ENCODE measurements at regions not wholly inside any gene's neighbourhood (a gene's known extent, or its start where the extent isn't known, plus 50 kb on each side); places are given as distances from the start of the nearest gene placed in this dataset.

- ChIA-PET CTCF (no interaction called here), POLR2A (no interaction called here)
- H4K20me1 ChIP-seq (replicated peaks; ENCODE audit: control insufficient read depth, extremely low read depth, insufficient read depth, low read length), result no peaks in the 10 kb centered on the region
- H3K27ac ChIP-seq (ENCODE audit: insufficient read depth, low read depth, low read length), result no peak overlapping the region
- H3K27me3 ChIP-seq (ENCODE audit: control insufficient read depth in 2 of 2, insufficient read depth in 2 of 2, low read length in 2 of 2), result no peaks in the 10 kb centered on the region
- intact Hi-C loops (cut with micrococcal nuclease) (loop anchor here (5.0 kb wide), 1 partner anchor 243 kb away; the partner anchor contains the start of gene KALRN), dilution Hi-C loops (cut with MboI; ENCODE audit: extremely low pct_ligation_motif_present, low sequenced_read_pairs) (no loop called here)
- DNase-seq (ENCODE audit: low read depth, low spot score) (peak; percentile 34), FAIRE-seq (no peak)
- no TSS peak for BruUV-seq (replicated peaks)
- no peaks in the 10 kb centered on the region for H3K36me3 ChIP-seq (ENCODE audit: control insufficient read depth in 2 of 2, extremely low read depth in 1 of 2, insufficient read depth in 2 of 2, low read length in 2 of 2)
- no peak for TF ChIP-seq EZH2 (IDR thresholded peaks at IDR 0.05; ENCODE audit: borderline replicate concordance, low read depth, low read length, severe bottlenecking)
- no peak for TF ChIP-seq JUN (IDR thresholded peaks at IDR 0.05; ENCODE audit: borderline replicate concordance, insufficient read depth, insufficient read length, low read depth)
- TF ChIP-seq MYC (IDR thresholded peaks at IDR 0.05; ENCODE audit: low read depth, low read length), result no peak
- no peaks in the 10 kb centered on the region for H3K9me3 ChIP-seq (replicated peaks; ENCODE audit: control insufficient read depth, insufficient read depth, low read length)
- H2AFZ ChIP-seq (ENCODE audit: low read depth, low read length), result no peak overlapping the region
- H3K79me2 ChIP-seq (ENCODE audit: control insufficient read depth, insufficient read depth, low read length), result no peaks in the 10 kb centered on the region
- no peak overlapping the region for H3K9ac ChIP-seq (replicated peaks; ENCODE audit: extremely low read depth, insufficient read depth, low read length)
- no peak overlapping the region for H3K4me2 ChIP-seq (ENCODE audit: insufficient read depth, low read length)
- no peak overlapping the region for H3K4me3 ChIP-seq (replicated peaks in 1 of 3; ENCODE audit: insufficient read depth in 1 of 3, low read depth in 1 of 3, low read length in 3 of 3)
- peaks cover 32% of the 10 kb centered on the region for H3K4me1 ChIP-seq (ENCODE audit: control insufficient read depth, extremely low read depth, insufficient read depth, low read length)
- H3K9me1 ChIP-seq (replicated peaks; ENCODE audit: control insufficient read depth, extremely low read depth, insufficient read depth, low read length), result no peaks in the 10 kb centered on the region
Measured at GRCh38 chr3:124275412-124275811, 283.5 kb upstream of the ROPN1 start.

- Histone ChIP-seq H3K9ac (replicated peaks; ENCODE audit: extremely low read depth, insufficient read depth, low read length) (no peak overlapping the region), H3K79me2 (ENCODE audit: control insufficient read depth, insufficient read depth, low read length) (no peaks in the 10 kb centered on the region), H3K4me1 (ENCODE audit: control insufficient read depth, extremely low read depth, insufficient read depth, low read length) (peaks cover 32% of the 10 kb centered on the region), H3K4me2 (ENCODE audit: insufficient read depth, low read length) (no peak overlapping the region), H3K9me3 (replicated peaks; ENCODE audit: control insufficient read depth, insufficient read depth, low read length) (no peaks in the 10 kb centered on the region), H3K27me3 (ENCODE audit: control insufficient read depth in 2 of 2, insufficient read depth in 2 of 2, low read length in 2 of 2) (no peaks in the 10 kb centered on the region), H3K9me1 (replicated peaks; ENCODE audit: control insufficient read depth, extremely low read depth, insufficient read depth, low read length) (no peaks in the 10 kb centered on the region), H3K36me3 (ENCODE audit: control insufficient read depth in 2 of 2, extremely low read depth in 1 of 2, insufficient read depth in 2 of 2, low read length in 2 of 2) (no peaks in the 10 kb centered on the region), H3K27ac (ENCODE audit: insufficient read depth, low read depth, low read length) (no peak overlapping the region), H3K4me3 (replicated peaks in 1 of 3; ENCODE audit: insufficient read depth in 1 of 3, low read depth in 1 of 3, low read length in 3 of 3) (no peak overlapping the region), H2AFZ (ENCODE audit: low read depth, low read length) (no peak overlapping the region), H4K20me1 (replicated peaks; ENCODE audit: control insufficient read depth, extremely low read depth, insufficient read depth, low read length) (no peaks in the 10 kb centered on the region)
- dilution Hi-C loops (cut with MboI; ENCODE audit: extremely low pct_ligation_motif_present, low sequenced_read_pairs), result no loop called here
- POLR2A ChIA-PET, result no interaction called here
- intact Hi-C loops (cut with micrococcal nuclease), result loop anchor here (2.0 to 5.0 kb wide), 2 partner anchors 27 to 244 kb away; partner anchors contain the start of gene KALRN
- DNase-seq (ENCODE audit: low read depth, low spot score), result no peak
- TF ChIP-seq GATA2 (IDR thresholded peaks at IDR 0.05; ENCODE audit: insufficient read depth, insufficient read length, low read depth, low read length) (no peak), POLR2A (IDR thresholded peaks at IDR 0.05; ENCODE audit: low read depth, low read length) (no peak), MYC (IDR thresholded peaks at IDR 0.05; ENCODE audit: low read depth, low read length) (no peak), POLR2AphosphoS5 (IDR thresholded peaks at IDR 0.05; ENCODE audit: insufficient read depth, low read depth, low read length) (no peak), FOS (IDR thresholded peaks at IDR 0.05; ENCODE audit: borderline replicate concordance, insufficient read depth, low read length) (no peak), MAX (IDR thresholded peaks at IDR 0.05; ENCODE audit: insufficient read depth, insufficient read length) (no peak), CTCF (IDR thresholded peaks at IDR 0.05; ENCODE audit: extremely low read depth in 1 of 2, insufficient read depth in 1 of 2, low read depth in 1 of 2, low read length in 2 of 2) (no peak), JUN (IDR thresholded peaks at IDR 0.05; ENCODE audit: borderline replicate concordance, insufficient read depth, insufficient read length, low read depth) (no peak)
- peak; percentile 71 for FAIRE-seq
- no TSS peak for BruUV-seq (replicated peaks)
- CTCF ChIA-PET, result interaction anchor here (1.5 kb wide), 1 partner anchor 261 kb away, joined by 3 read pairs; no protein-coding TSS in a partner anchor
Measured at GRCh38 chr3:124276133-124276532, 284.2 kb upstream of the ROPN1 start.
